ENCODE measurements at regions not wholly inside any gene's neighbourhood (a gene's known extent, or its start where the extent isn't known, plus 50 kb on each side); places are given as distances from the start of the nearest gene placed in this dataset.

DNA sequence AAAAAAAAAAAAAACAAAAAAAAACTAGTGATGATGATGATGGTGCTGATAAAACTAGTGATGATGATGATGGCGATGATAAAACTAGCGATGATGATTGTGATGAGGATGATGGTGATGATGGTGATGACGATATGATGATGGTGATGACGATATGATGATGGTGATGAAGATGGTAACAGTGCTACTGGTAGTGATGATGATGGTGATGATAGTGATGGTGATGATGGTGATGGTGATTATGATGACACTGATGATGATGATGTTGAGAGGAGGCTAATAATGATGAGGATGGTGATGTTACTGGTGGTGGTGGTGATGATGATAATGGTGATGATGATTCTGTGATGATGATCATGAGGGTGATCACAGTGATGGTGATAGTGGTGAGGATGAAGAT lies 345.5 kb upstream of the CDH4 start:
- TF ChIP-seq, protein P1, sequence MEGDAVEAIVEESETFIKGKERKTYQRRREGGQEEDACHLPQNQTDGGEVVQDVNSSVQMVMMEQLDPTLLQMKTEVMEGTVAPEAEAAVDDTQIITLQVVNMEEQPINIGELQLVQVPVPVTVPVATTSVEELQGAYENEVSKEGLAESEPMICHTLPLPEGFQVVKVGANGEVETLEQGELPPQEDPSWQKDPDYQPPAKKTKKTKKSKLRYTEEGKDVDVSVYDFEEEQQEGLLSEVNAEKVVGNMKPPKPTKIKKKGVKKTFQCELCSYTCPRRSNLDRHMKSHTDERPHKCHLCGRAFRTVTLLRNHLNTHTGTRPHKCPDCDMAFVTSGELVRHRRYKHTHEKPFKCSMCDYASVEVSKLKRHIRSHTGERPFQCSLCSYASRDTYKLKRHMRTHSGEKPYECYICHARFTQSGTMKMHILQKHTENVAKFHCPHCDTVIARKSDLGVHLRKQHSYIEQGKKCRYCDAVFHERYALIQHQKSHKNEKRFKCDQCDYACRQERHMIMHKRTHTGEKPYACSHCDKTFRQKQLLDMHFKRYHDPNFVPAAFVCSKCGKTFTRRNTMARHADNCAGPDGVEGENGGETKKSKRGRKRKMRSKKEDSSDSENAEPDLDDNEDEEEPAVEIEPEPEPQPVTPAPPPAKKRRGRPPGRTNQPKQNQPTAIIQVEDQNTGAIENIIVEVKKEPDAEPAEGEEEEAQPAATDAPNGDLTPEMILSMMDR (conservative IDR thresholded peaks at IDR 0.05; ENCODE audit: control insufficient read depth, insufficient read depth, low read depth, low read length), result no peak
- DNase-seq (ENCODE audit: low read depth), result no peak
- H3K4me3 ChIP-seq (ENCODE audit: control insufficient read depth, low read depth, low read length), result no peak overlapping the region

DNA sequence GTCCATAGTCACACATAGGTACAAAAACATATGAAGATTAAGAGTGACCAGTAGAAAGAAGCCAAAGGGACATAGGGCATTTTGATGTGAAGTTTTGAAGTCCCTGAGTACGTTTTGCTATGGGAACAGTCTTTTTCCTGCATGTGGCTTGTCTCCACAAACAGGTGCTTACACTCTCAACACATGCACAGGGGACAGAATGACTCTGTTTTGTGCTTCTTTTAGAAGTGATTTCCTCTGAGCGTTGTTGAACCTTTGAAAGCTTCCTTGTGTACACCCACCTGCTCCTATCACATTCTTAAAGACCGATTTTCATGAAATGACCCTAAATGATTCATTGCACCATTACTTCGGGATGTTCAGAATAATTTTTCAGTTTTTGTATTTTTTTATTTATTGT lies 338.8 kb upstream of the CDH4 start:
- TF ChIP-seq, protein P1 (conservative IDR thresholded peaks at IDR 0.05; ENCODE audit: control insufficient read depth, insufficient read depth, low read depth, low read length), result no peak
- no peak for DNase-seq (ENCODE audit: low read depth)

DNA sequence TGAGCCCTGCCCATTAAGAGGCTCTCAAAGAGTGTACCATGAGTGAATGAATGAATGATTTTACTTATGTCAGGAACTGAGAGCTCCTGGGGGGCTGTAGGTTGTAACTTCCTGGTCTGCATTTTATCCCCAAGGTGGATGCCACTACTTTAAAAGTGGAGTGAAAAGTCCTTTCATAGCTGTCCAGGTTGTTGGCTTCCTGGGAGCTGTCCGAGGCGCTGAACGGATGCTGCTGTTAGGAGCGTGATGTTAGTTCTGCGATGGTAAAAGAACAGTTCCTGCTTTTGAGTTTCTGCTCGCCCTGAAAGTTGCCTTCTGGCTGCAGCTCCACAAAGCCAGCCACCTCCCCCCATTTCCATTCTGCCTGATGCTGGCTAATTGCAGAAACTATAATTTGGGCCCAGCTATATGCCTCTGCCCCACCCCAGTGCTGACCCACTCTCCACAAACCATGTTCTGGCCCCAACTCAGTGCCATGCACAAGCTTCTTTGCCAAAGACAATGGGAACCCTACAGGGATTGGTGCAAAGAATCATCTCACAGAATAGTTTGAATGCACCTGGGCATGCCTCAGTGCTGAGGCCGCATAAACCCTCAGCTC lies 330.9 kb upstream of the CDH4 start:
- TF ChIP-seq, protein P1 (conservative IDR thresholded peaks at IDR 0.05; ENCODE audit: control insufficient read depth, insufficient read depth, low read depth, low read length), result no peak
- DNase-seq (ENCODE audit: low read depth), result no peak
- no peak overlapping the region for H3K4me3 ChIP-seq (ENCODE audit: control insufficient read depth, low read depth, low read length)

More for the DNA sequence above, 338.8 kb upstream of the CDH4 start:
- no peak overlapping the region for H3K4me3 ChIP-seq (ENCODE audit: control insufficient read depth, low read depth, low read length)

DNA sequence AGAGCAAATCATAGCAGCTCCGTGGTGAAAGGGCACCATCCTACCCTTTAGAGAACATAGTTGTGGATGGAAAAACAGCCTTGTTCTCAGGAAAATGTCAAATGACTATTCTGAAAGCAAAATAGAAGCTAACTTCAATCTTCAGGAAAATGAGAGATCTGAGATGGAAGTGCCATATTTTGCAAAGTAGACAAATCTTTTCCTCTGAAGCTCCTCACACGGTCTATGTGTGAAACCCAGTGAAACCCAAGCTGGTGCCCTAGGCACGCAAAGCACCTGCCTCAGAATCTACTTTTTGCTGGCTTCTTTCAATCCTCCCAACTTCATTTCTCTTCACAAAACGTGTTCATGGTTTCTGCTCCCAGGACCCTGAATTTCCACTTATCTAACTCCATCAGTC lies 325.2 kb upstream of the CDH4 start:
- TF ChIP-seq, protein P1 (conservative IDR thresholded peaks at IDR 0.05; ENCODE audit: control insufficient read depth, insufficient read depth, low read depth, low read length), result no peak
- no peak overlapping the region for H3K4me3 ChIP-seq (ENCODE audit: control insufficient read depth, low read depth, low read length)
- DNase-seq (ENCODE audit: low read depth), result no peak

DNA sequence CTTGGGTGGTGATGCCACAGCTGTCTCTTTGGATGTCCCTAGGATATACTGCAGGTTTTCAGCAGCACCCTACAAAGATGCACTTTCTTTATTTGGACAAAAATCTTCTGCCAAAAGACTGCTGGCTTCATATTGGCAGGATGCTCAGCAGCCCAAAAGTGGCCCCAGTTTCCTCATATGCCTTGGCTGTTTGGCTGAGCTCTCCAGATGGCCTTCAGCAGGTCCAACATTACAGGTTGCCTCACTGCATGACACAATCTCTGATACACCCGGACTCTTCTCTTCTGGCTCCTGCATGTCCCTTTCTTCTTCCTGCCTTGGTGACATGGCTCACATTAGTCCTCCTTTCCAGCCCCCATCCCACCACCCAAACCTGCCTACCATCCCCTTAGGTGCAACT lies 323.7 kb upstream of the CDH4 start:
- DNase-seq (ENCODE audit: low read depth), result no peak
- no peak overlapping the region for H3K4me3 ChIP-seq (ENCODE audit: control insufficient read depth, low read depth, low read length)
- TF ChIP-seq, protein P1 (conservative IDR thresholded peaks at IDR 0.05; ENCODE audit: control insufficient read depth, insufficient read depth, low read depth, low read length), result no peak

DNA sequence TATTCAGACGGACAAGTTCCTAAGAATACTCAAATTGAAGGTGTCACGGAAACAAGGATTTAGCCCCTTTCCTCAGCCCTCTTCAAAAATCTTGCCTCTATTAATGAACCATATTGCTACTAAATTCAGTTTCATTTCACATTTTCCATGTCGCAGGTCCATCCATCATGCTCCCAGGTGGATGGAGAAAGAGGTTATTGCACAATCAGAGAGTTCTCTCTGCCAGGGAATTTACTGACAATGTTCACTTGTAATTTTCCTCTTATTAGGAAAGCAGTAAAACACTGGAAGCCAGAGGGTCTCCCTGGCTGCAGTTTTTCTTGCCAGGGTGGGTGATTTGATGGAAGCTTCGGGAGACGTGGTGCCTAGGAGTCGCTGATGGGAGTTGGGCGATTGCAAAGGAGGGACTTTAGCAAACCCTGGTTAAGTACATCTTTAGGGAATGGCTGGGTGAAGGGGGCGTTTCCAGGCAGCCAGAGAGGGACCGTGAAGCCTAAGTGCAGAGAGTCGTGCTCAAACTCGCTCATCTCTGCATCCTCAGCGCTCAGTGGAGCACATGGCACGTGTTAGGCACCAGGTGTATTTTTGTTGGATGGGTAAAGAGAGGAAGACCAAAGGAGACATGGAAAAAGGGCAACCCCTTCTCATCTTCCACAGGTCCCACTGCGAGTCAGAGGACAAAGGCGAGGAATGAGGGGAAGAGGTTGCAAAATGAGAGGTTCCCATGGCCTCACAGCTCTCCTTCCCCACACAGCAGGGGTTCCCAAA lies 321.9 kb upstream of the CDH4 start:
- TF ChIP-seq, protein P1 (conservative IDR thresholded peaks at IDR 0.05; ENCODE audit: control insufficient read depth, insufficient read depth, low read depth, low read length), result no peak
- DNase-seq (ENCODE audit: low read depth), result no peak
- H3K4me3 ChIP-seq (ENCODE audit: control insufficient read depth, low read depth, low read length), result no peak overlapping the region

Measured in fibroblast of mammary gland (primary cell).